ENCODE measurements at regions not wholly inside any gene's neighbourhood (a gene's known extent, or its start where the extent isn't known, plus 50 kb on each side); places are given as distances from the start of the nearest gene placed in this dataset.

- no peak for DNase-seq
Measured at GRCh38 chr12:124442772-124443445, 124.5 kb downstream of the NCOR2 start.

GRCh38 chr12:124442281-124442680, 125.1 kb downstream of the NCOR2 start:
- DNase-seq = no peak

- no peak for DNase-seq
Measured at GRCh38 chr12:124441443-124442194, 125.8 kb downstream of the NCOR2 start.

- no peak for DNase-seq
Measured at GRCh38 chr12:124440841-124441381, 126.5 kb downstream of the NCOR2 start.

- DNase-seq = no peak
Measured at GRCh38 chr12:124440031-124440626, 127.3 kb downstream of the NCOR2 start.

- no peak for DNase-seq
Measured at GRCh38 chr12:124438437-124439056, 128.9 kb downstream of the NCOR2 start.

- DNase-seq = no peak
Measured at GRCh38 chr12:124437617-124438436, 129.6 kb downstream of the NCOR2 start.

GRCh38 chr12:124437121-124437520, 130.3 kb downstream of the NCOR2 start:
- DNase-seq = no peak

GRCh38 chr12:124436366-124436765, 131.0 kb downstream of the NCOR2 start:
- no peak for DNase-seq

GRCh38 chr12:124435806-124436345, 131.5 kb downstream of the NCOR2 start:
- DNase-seq = no peak

GRCh38 chr12:124434951-124435805, 132.2 kb downstream of the NCOR2 start:
- no peak for DNase-seq

GRCh38 chr12:124434354-124434753, 133.1 kb downstream of the NCOR2 start:
- no peak for DNase-seq

- DNase-seq = no peak
Measured at GRCh38 chr12:124433879-124434278, 133.5 kb downstream of the NCOR2 start.

GRCh38 chr12:124433147-124433874, 134.1 kb downstream of the NCOR2 start:
- DNase-seq = no peak

GRCh38 chr12:124432376-124432775, 135.0 kb downstream of the NCOR2 start:
- no peak for DNase-seq

- no peak for DNase-seq
Measured at GRCh38 chr12:124431971-124432370, 135.4 kb downstream of the NCOR2 start.

GRCh38 chr12:124430491-124430890, 135.6 kb downstream of the RFLNA start:
- DNase-seq = no peak

- no peak for DNase-seq
Measured at GRCh38 chr12:124429535-124429934, 134.6 kb downstream of the RFLNA start.

- DNase-seq = no peak
Measured at GRCh38 chr12:124428792-124429281, 133.9 kb downstream of the RFLNA start.

- no peak for DNase-seq
Measured at GRCh38 chr12:124428136-124428791, 133.4 kb downstream of the RFLNA start.

All from NCI-H748 treated with DMSO at 0.1 percent for 48 hours (cell line).